Stomach (tissue), 4 donors: ENCODE measurements at regions not wholly inside any gene's neighbourhood (a gene's known extent, or its start where the extent isn't known, plus 50 kb on each side); places are given as distances from the start of the nearest gene placed in this dataset.

Source experiments
- CTCF ChIP-seq, 7 experiments: fragments of 450-650 bp in 4 of 7; fragments of 200-600 bp in 3 of 7; sonication (generic) in 3 of 7; IDR thresholded peaks; one replicate each; pipeline ENCODE4 v1.5.1; 2016 to 2019; ENCODE audit warnings: antibody characterized with exemption in 7 of 7, control low read depth in 2 of 7, mild to moderate bottlenecking in 1 of 7
- POLR2AphosphoS5 ChIP-seq, 3 donors: sonication (generic); formaldehyde crosslinking; IDR thresholded peaks; one replicate each; pipeline ENCODE4 v1.6.1; 2016; ENCODE audit warnings: antibody characterized with exemption in 3 of 3

- TF ChIP-seq POLR2AphosphoS5 (IDR thresholded peaks at IDR 0.05): no peak
- no peak for TF ChIP-seq CTCF (IDR thresholded peaks at IDR 0.05)
These were observed 520.1 kb downstream of the PIK3C3 start for GRCh38 chr18:42475157-42475556.
